ENCODE measurements at regions not wholly inside any gene's neighbourhood (a gene's known extent, or its start where the extent isn't known, plus 50 kb on each side); places are given as distances from the start of the nearest gene placed in this dataset.

- dilution Hi-C loops (cut with MboI; ENCODE audit: extremely low pct_ligation_motif_present, low sequenced_read_pairs), result no loop called here
- H3K4me2 ChIP-seq (ENCODE audit: control insufficient read depth, extremely low read depth, insufficient read depth, low read depth, low read length), result no peak overlapping the region
Measured at GRCh38 chr16:64696866-64697265, 425.0 kb downstream of the CDH11 start.

GRCh38 chr16:64695684-64696083, 426.2 kb downstream of the CDH11 start:
- H3K27me3 ChIP-seq (ENCODE audit: control insufficient read depth, extremely low read depth, insufficient read depth, low read length), result no peaks in the 10 kb centered on the region
- no peaks in the 10 kb centered on the region for H3K9me1 ChIP-seq (ENCODE audit: control insufficient read depth, extremely low read depth, insufficient read depth, low read length)
- H3K79me2 ChIP-seq (ENCODE audit: control insufficient read depth, insufficient read depth, low read length), result no peaks in the 10 kb centered on the region
- H3K9me3 ChIP-seq (ENCODE audit: control insufficient read depth, low read depth, low read length), result no peaks in the 10 kb centered on the region
- no peak overlapping the region for H3K27ac ChIP-seq (ENCODE audit: control insufficient read depth, insufficient read depth, low read length)
- H2AFZ ChIP-seq (ENCODE audit: control insufficient read depth, low read length), result no peak overlapping the region
- no peak overlapping the region for H3K4me3 ChIP-seq (ENCODE audit: control insufficient read depth in 2 of 3, extremely low read depth in 1 of 3, insufficient read depth in 2 of 3, low read depth in 1 of 3, low read length in 3 of 3)
- no peak for FAIRE-seq
- no peaks in the 10 kb centered on the region for H4K20me1 ChIP-seq (ENCODE audit: control insufficient read depth, extremely low read depth, insufficient read depth, low read length)
- no peak overlapping the region for H3K9ac ChIP-seq (ENCODE audit: control insufficient read depth, extremely low read depth, insufficient read depth, low read length)
- no peak for DNase-seq (ENCODE audit: low read depth, low spot score)
- H3K4me2 ChIP-seq (ENCODE audit: control insufficient read depth, extremely low read depth, insufficient read depth, low read depth, low read length), result no peak overlapping the region
- dilution Hi-C loops (cut with MboI; ENCODE audit: extremely low pct_ligation_motif_present, low sequenced_read_pairs), result no loop called here
- H3K4me1 ChIP-seq (ENCODE audit: control insufficient read depth, extremely low read depth, insufficient read depth, low read length), result no peaks in the 10 kb centered on the region
- no peaks in the 10 kb centered on the region for H3K36me3 ChIP-seq (ENCODE audit: control insufficient read depth in 2 of 2, extremely low read depth in 1 of 2, insufficient read depth in 2 of 2, low read length in 2 of 2)
- TF ChIP-seq EZH2 (IDR thresholded peaks at IDR 0.05; ENCODE audit: low read length) (no peak), CTCF (optimal IDR thresholded peaks at IDR 0.05 in 1 of 3, IDR thresholded peaks at IDR 0.05 in 1 of 3, conservative IDR thresholded peaks at IDR 0.05 in 1 of 3; ENCODE audit: extremely low read depth in 1 of 3, insufficient read depth in 2 of 3, low read length in 3 of 3) (no peak)

More at GRCh38 chr16:64696866-64697265, 425.0 kb downstream of the CDH11 start:
- Histone ChIP-seq H3K4me1 (ENCODE audit: control insufficient read depth, extremely low read depth, insufficient read depth, low read length) (no peaks in the 10 kb centered on the region), H2AFZ (ENCODE audit: control insufficient read depth, low read length) (no peak overlapping the region), H3K79me2 (ENCODE audit: control insufficient read depth, insufficient read depth, low read length) (no peaks in the 10 kb centered on the region), H3K27me3 (ENCODE audit: control insufficient read depth, extremely low read depth, insufficient read depth, low read length) (no peaks in the 10 kb centered on the region), H4K20me1 (ENCODE audit: control insufficient read depth, extremely low read depth, insufficient read depth, low read length) (no peaks in the 10 kb centered on the region), H3K36me3 (ENCODE audit: control insufficient read depth in 2 of 2, extremely low read depth in 1 of 2, insufficient read depth in 2 of 2, low read length in 2 of 2) (no peaks in the 10 kb centered on the region), H3K4me3 (ENCODE audit: control insufficient read depth in 2 of 3, extremely low read depth in 1 of 3, insufficient read depth in 2 of 3, low read depth in 1 of 3, low read length in 3 of 3) (no peak overlapping the region), H3K9me3 (ENCODE audit: control insufficient read depth, low read depth, low read length) (no peaks in the 10 kb centered on the region), H3K9me1 (ENCODE audit: control insufficient read depth, extremely low read depth, insufficient read depth, low read length) (no peaks in the 10 kb centered on the region), H3K27ac (ENCODE audit: control insufficient read depth, insufficient read depth, low read length) (no peak overlapping the region), H3K9ac (ENCODE audit: control insufficient read depth, extremely low read depth, insufficient read depth, low read length) (no peak overlapping the region)
- TF ChIP-seq EZH2 (IDR thresholded peaks at IDR 0.05; ENCODE audit: low read length), result no peak
- no peak for TF ChIP-seq CTCF (optimal IDR thresholded peaks at IDR 0.05 in 1 of 3, IDR thresholded peaks at IDR 0.05 in 1 of 3, conservative IDR thresholded peaks at IDR 0.05 in 1 of 3; ENCODE audit: extremely low read depth in 1 of 3, insufficient read depth in 2 of 3, low read length in 3 of 3)
- no peak for FAIRE-seq
- no peak for DNase-seq (ENCODE audit: low read depth, low spot score)

Measured in keratinocyte (primary cell).